CD14-positive monocyte (primary cell): ENCODE measurements at regions not wholly inside any gene's neighbourhood (a gene's known extent, or its start where the extent isn't known, plus 50 kb on each side); places are given as distances from the start of the nearest gene placed in this dataset.

Source experiments
- DNase-seq, 3 donors: peaks; one replicate each; pipeline ENCODE4 v3.0.0-alpha.2; 2011 to 2022
- H2AFZ ChIP-seq: 2 replicates; pipeline ENCODE4 v1.6.0; 2012; ENCODE audit warnings: mild to moderate bottlenecking, low read depth, low read length, inconsistent platforms; ENCODE audit not compliant: insufficient read depth, poor library complexity, severe bottlenecking
- H3K27ac ChIP-seq, 2 donors: 1 replicate in 1 of 2; 2 replicates in 1 of 2; pipeline ENCODE4 v1.5.1; 2012 to 2013; ENCODE audit warnings: low read length in 2 of 2, control low read depth in 1 of 2, inconsistent platforms in 1 of 2, low read depth in 1 of 2, mild to moderate bottlenecking in 1 of 2
- H3K27me3 ChIP-seq, 2 donors: one replicate each; pipeline versions ENCODE4 v1.6.0 to v1.6.1; 2011 to 2013; ENCODE audit warnings: low read length in 2 of 2; ENCODE audit not compliant: control insufficient read depth in 2 of 2, insufficient read depth in 2 of 2
- H3K36me3 ChIP-seq, 2 donors: replicated peaks in 1 of 2; 1 replicate in 1 of 2; 2 replicates in 1 of 2; pipeline versions ENCODE4 v1.5.1 to v1.6.1; 2012 to 2013; ENCODE audit warnings: low read length in 2 of 2, control low read depth in 1 of 2, inconsistent platforms in 1 of 2, mild to moderate bottlenecking in 1 of 2; ENCODE audit not compliant: insufficient read depth in 2 of 2, control insufficient read depth in 1 of 2
- H3K4me1 ChIP-seq, 2 donors: 1 replicate in 1 of 2; 2 replicates in 1 of 2; pipeline versions ENCODE4 v1.5.1 to v1.6.1; 2012 to 2013; ENCODE audit warnings: low read length in 2 of 2, control low read depth in 1 of 2, inconsistent platforms in 1 of 2, mild to moderate bottlenecking in 1 of 2, moderate library complexity in 1 of 2; ENCODE audit not compliant: insufficient read depth in 2 of 2, control insufficient read depth in 1 of 2
- H3K4me2 ChIP-seq: replicated peaks from 2 replicates; pipeline ENCODE3; 2012; ENCODE audit warnings: low read length, moderate library complexity, mild to moderate bottlenecking; ENCODE audit not compliant: poor library complexity, severe bottlenecking; ENCODE audit errors: extremely low read depth
- H3K4me3 ChIP-seq, 3 experiments: fragments of 200-600 bp in 1 of 3; sonication (generic) in 1 of 3; replicated peaks in 1 of 3; 1 replicate in 2 of 3; 2 replicates in 1 of 3; pipeline ENCODE4 v1.5.1; 2011 to 2013; ENCODE audit warnings: low read length in 3 of 3, mild to moderate bottlenecking in 3 of 3, control low read depth in 2 of 3, low read depth in 2 of 3, inconsistent platforms in 1 of 3, moderate library complexity in 1 of 3
- H3K79me2 ChIP-seq: 2 replicates; pipeline ENCODE4 v1.6.0; 2012; ENCODE audit warnings: mild to moderate bottlenecking, control low read depth, inconsistent platforms, low read length, moderate library complexity; ENCODE audit not compliant: insufficient read depth
- H3K9ac ChIP-seq: 2 replicates; pipeline ENCODE4 v1.6.0; 2017; ENCODE audit warnings: low read length, mild to moderate bottlenecking; ENCODE audit not compliant: insufficient read depth, poor library complexity, severe bottlenecking
- H3K9me3 ChIP-seq, 2 donors: replicated peaks in 1 of 2; 1 replicate in 1 of 2; 2 replicates in 1 of 2; pipeline versions ENCODE4 v1.5.1 to v1.6.1; 2012 to 2013; ENCODE audit warnings: low read length in 2 of 2, control low read depth in 1 of 2; ENCODE audit not compliant: control insufficient read depth in 1 of 2, insufficient read depth in 1 of 2
- H4K20me1 ChIP-seq: 2 replicates; pipeline ENCODE4 v1.6.0; 2012; ENCODE audit warnings: mild to moderate bottlenecking, low read length, control low read depth, moderate library complexity; ENCODE audit not compliant: insufficient read depth
- H3K27ac Mint-ChIP-seq, 7 donors: one replicate each; pipeline ENCODE4 v1.8.0; 2020; ENCODE audit warnings: mild to moderate bottlenecking in 7 of 7, mixed read lengths in 7 of 7, moderate library complexity in 6 of 7, inconsistent platforms in 2 of 7
- H3K27me3 Mint-ChIP-seq, 3 donors: one replicate each; pipeline ENCODE4 v1.8.0; 2021 to 2022; ENCODE audit warnings: low read depth in 3 of 3, mild to moderate bottlenecking in 3 of 3, mixed read lengths in 3 of 3, moderate library complexity in 3 of 3, inconsistent platforms in 1 of 3
- H3K36me3 Mint-ChIP-seq, 2 donors: one replicate each; pipeline ENCODE4 v1.8.0; 2020; ENCODE audit warnings: mixed read lengths in 2 of 2, inconsistent platforms in 1 of 2, mild to moderate bottlenecking in 1 of 2
- H3K4me1 Mint-ChIP-seq: one replicate; pipeline ENCODE4 v1.8.0; 2020; ENCODE audit warnings: mild to moderate bottlenecking, mixed read lengths
- H3K4me3 Mint-ChIP-seq, 2 donors: one replicate each; pipeline ENCODE4 v1.8.0; 2020; ENCODE audit warnings: mild to moderate bottlenecking in 2 of 2, mixed read lengths in 2 of 2, moderate library complexity in 1 of 2
- H3K9me3 Mint-ChIP-seq, 7 donors: one replicate each; pipeline ENCODE4 v1.8.0; 2020 to 2022; ENCODE audit warnings: mixed read lengths in 7 of 7, mild to moderate bottlenecking in 6 of 7, moderate library complexity in 6 of 7, inconsistent platforms in 2 of 7
- CTCF ChIP-seq: fragments of 200-600 bp; IDR thresholded peaks from one replicate; pipeline ENCODE4 v1.8.0; 2022; ENCODE audit warnings: antibody characterized with exemption, mild to moderate bottlenecking
- WGBS: methylation state at CpG from one replicate; pipeline ENCODE4 v1.1.5; 2013; ENCODE audit warnings: missing lambda C conversion rate; ENCODE audit not compliant: insufficient coverage; 5-methylcytosine and 5-hydroxymethylcytosine counted together
- intact Hi-C, 2 donors: fragments of 100-400 bp; cut with micrococcal nuclease; formaldehyde crosslinking; loops; one replicate each; pipeline versions ENCODE4 v1.15.0 to v1.15.1; 2023

GRCh38 chr9:84103651-84104377 lies 123.2 kb downstream of the RMI1 start:
- peaks cover 32 to 40% (median 33%) of the 10 kb centered on the region in 3 donors for H3K27me3 Mint-ChIP-seq
- no CpG with 5 or more reads among the region's 1 CpG for WGBS

GRCh38 chr9:84107081-84107480 lies 126.5 kb downstream of the RMI1 start:
- Mint-ChIP-seq H3K4me3 (no peak overlapping the region), H3K27ac (no peak overlapping the region), H3K27me3 (peaks cover 22 to 28% (median 26%) of the 10 kb centered on the region in 3 donors), H3K36me3 (no peaks in the 10 kb centered on the region), H3K4me1 (no peaks in the 10 kb centered on the region), H3K9me3 (peaks cover 0 to 17% (median 14%) of the 10 kb centered on the region in 7 donors)
- Histone ChIP-seq H3K36me3 (no peaks in the 10 kb centered on the region), H3K27ac (no peak overlapping the region), H3K4me1 (no peaks in the 10 kb centered on the region), H3K4me3 (no peak overlapping the region), H4K20me1 (no peaks in the 10 kb centered on the region), H3K79me2 (no peaks in the 10 kb centered on the region), H3K9ac (no peak overlapping the region), H2AFZ (no peak overlapping the region), H3K9me3 (no peaks in the 10 kb centered on the region), H3K4me2 (no peak overlapping the region), H3K27me3 (peaks cover 7 to 21% of the 10 kb centered on the region in 2 donors)
- intact Hi-C loops = no loop called here
- 90% methylated on average over 2 of the region's 2 CpGs for WGBS
- TF ChIP-seq CTCF = no peak
- no peak for DNase-seq

More at GRCh38 chr9:84103651-84104377, 123.2 kb downstream of the RMI1 start:
- peaks cover 0 to 15% (median 12%) of the 10 kb centered on the region in 7 donors for H3K9me3 Mint-ChIP-seq
- Histone ChIP-seq H2AFZ (no peak overlapping the region), H3K27ac (no peak overlapping the region), H3K79me2 (no peaks in the 10 kb centered on the region), H3K9ac (no peak overlapping the region), H3K4me2 (no peak overlapping the region), H3K9me3 (no peaks in the 10 kb centered on the region), H3K4me1 (no peaks in the 10 kb centered on the region), H3K4me3 (no peak overlapping the region), H3K27me3 (peaks cover 11 to 40% of the 10 kb centered on the region in 2 donors), H4K20me1 (no peaks in the 10 kb centered on the region), H3K36me3 (no peaks in the 10 kb centered on the region)
- no peak for TF ChIP-seq CTCF
- H3K27ac Mint-ChIP-seq = no peak overlapping the region
- no peaks in the 10 kb centered on the region for H3K36me3 Mint-ChIP-seq
- DNase-seq = no peak
- no peaks in the 10 kb centered on the region for H3K4me1 Mint-ChIP-seq
- H3K4me3 Mint-ChIP-seq = no peak overlapping the region
- intact Hi-C loops = no loop called here
